ENCODE measurements at regions not wholly inside any gene's neighbourhood (a gene's known extent, or its start where the extent isn't known, plus 50 kb on each side); places are given as distances from the start of the nearest gene placed in this dataset.

DNA sequence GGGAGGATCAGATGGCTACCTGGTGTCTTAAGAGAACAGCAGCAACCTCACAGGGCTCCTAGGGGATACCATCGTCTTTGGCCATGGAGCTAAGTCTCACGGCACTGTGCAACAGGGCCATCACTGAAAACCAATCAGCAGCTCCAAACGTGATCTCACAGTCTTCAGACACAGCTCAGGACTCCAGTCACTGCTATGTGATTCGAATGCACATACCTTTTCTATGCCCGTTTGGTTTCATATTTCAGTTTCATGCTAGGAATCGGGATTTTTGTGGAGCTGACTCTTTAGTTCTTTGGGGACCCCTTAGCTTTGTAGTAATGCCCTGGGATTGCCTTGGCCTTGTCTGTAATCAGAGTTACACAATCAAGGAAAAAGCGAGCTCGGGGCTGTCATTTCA is 162.8 kb upstream of the CDH11 start:
- H3K4me2 ChIP-seq (ENCODE audit: low read length) = no peak overlapping the region
- no peak for TF ChIP-seq EZH2phosphoT487 (IDR thresholded peaks at IDR 0.05; ENCODE audit: borderline replicate concordance, low read length)
- TF ChIP-seq, protein P1, sequence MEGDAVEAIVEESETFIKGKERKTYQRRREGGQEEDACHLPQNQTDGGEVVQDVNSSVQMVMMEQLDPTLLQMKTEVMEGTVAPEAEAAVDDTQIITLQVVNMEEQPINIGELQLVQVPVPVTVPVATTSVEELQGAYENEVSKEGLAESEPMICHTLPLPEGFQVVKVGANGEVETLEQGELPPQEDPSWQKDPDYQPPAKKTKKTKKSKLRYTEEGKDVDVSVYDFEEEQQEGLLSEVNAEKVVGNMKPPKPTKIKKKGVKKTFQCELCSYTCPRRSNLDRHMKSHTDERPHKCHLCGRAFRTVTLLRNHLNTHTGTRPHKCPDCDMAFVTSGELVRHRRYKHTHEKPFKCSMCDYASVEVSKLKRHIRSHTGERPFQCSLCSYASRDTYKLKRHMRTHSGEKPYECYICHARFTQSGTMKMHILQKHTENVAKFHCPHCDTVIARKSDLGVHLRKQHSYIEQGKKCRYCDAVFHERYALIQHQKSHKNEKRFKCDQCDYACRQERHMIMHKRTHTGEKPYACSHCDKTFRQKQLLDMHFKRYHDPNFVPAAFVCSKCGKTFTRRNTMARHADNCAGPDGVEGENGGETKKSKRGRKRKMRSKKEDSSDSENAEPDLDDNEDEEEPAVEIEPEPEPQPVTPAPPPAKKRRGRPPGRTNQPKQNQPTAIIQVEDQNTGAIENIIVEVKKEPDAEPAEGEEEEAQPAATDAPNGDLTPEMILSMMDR (IDR thresholded peaks at IDR 0.05; ENCODE audit: low read depth, low read length, poor library complexity, severe bottlenecking) = no peak

DNA sequence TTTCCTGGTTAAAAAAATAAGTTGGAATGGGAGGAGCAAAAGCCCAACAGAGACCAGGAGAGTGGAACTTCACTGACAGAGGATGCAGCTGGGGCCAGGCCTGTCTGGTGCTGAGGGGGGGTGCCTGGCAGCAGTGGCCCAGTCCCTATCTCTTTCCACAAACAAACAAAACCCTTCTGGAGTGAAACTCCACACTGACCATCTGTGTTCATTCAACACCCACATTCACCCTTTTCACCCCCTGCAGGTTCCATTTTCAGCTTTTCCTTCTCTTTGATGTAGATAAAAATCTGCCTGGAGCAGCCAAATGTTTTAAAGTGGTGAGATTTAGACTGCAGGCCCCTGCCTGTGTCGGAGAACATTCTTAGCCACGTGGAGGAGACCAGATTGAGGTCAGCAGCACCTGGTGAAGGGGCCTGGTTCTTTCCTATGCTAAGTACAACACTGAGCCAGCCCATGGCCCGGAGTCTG is 161.4 kb upstream of the CDH11 start:
- no peaks in the 10 kb centered on the region for H3K9me3 ChIP-seq (ENCODE audit: control insufficient read depth, insufficient read depth, low read length)
- H4K20me1 ChIP-seq (ENCODE audit: control insufficient read depth, insufficient read depth, low read depth, low read length) = no peaks in the 10 kb centered on the region
- no peaks in the 10 kb centered on the region for H3K9me2 ChIP-seq (replicated peaks; ENCODE audit: control insufficient read depth, low read length)
- H3K27me3 ChIP-seq (ENCODE audit: control insufficient read depth, low read length) = no peaks in the 10 kb centered on the region
- no peaks in the 10 kb centered on the region for H3K79me2 ChIP-seq (ENCODE audit: control insufficient read depth, low read length)
- no peaks in the 10 kb centered on the region for H3K36me3 ChIP-seq (ENCODE audit: control insufficient read depth, low read length)
- no peak overlapping the region for H3K27ac ChIP-seq (ENCODE audit: low read depth, low read length)
- no peak for TF ChIP-seq EZH2phosphoT487 (IDR thresholded peaks at IDR 0.05; ENCODE audit: borderline replicate concordance, low read length)
- TF ChIP-seq, protein P1 (IDR thresholded peaks at IDR 0.05; ENCODE audit: low read depth, low read length, poor library complexity, severe bottlenecking) = no peak
- no peaks in the 10 kb centered on the region for H3K4me1 ChIP-seq (ENCODE audit: control insufficient read depth, low read length)
- no peak overlapping the region for H3K4me3 ChIP-seq (ENCODE audit: low read length)
- no peak overlapping the region for H3K4me2 ChIP-seq (ENCODE audit: low read length)
- H3F3A ChIP-seq (ENCODE audit: control insufficient read depth, insufficient read depth) = no peaks in the 10 kb centered on the region

More for the DNA sequence above, 162.8 kb upstream of the CDH11 start:
- Histone ChIP-seq H3K4me3 (ENCODE audit: low read length) (no peak overlapping the region), H3K27me3 (ENCODE audit: control insufficient read depth, low read length) (no peaks in the 10 kb centered on the region), H3K79me2 (ENCODE audit: control insufficient read depth, low read length) (no peaks in the 10 kb centered on the region), H3K9me3 (ENCODE audit: control insufficient read depth, insufficient read depth, low read length) (no peaks in the 10 kb centered on the region), H4K20me1 (ENCODE audit: control insufficient read depth, insufficient read depth, low read depth, low read length) (no peaks in the 10 kb centered on the region), H3K36me3 (ENCODE audit: control insufficient read depth, low read length) (no peaks in the 10 kb centered on the region), H3K27ac (ENCODE audit: low read depth, low read length) (no peak overlapping the region), H3K9me2 (replicated peaks; ENCODE audit: control insufficient read depth, low read length) (no peaks in the 10 kb centered on the region), H3F3A (ENCODE audit: control insufficient read depth, insufficient read depth) (no peaks in the 10 kb centered on the region), H3K4me1 (ENCODE audit: control insufficient read depth, low read length) (no peaks in the 10 kb centered on the region)

DNA sequence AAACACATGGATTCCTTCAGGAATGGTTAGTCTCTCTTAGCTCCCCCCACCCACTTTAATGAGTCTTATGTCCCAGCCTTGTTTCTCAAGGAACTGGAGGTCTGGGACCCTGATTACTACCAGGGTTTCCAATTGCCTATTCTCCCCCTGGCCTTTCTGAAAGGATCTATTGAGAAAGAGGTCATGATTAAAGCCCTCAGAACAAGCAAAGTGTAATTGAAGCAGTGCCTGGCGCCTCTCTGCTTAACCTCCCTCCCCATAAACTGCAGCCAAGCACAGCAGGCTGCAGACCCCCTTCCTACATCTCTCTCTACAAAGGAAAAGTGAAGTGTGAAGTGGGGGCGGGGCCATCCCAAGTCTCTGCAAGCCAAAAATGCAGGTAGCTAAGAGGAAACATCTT is 159.7 kb upstream of the CDH11 start:
- no peaks in the 10 kb centered on the region for H4K20me1 ChIP-seq (ENCODE audit: control insufficient read depth, insufficient read depth, low read depth, low read length)
- H3K9me3 ChIP-seq (ENCODE audit: control insufficient read depth, insufficient read depth, low read length) = no peaks in the 10 kb centered on the region
- no peaks in the 10 kb centered on the region for H3K9me2 ChIP-seq (replicated peaks; ENCODE audit: control insufficient read depth, low read length)
- H3K79me2 ChIP-seq (ENCODE audit: control insufficient read depth, low read length) = no peaks in the 10 kb centered on the region
- no peaks in the 10 kb centered on the region for H3K27me3 ChIP-seq (ENCODE audit: control insufficient read depth, low read length)
- H3K27ac ChIP-seq (ENCODE audit: low read depth, low read length) = no peak overlapping the region
- H3K4me1 ChIP-seq (ENCODE audit: control insufficient read depth, low read length) = no peaks in the 10 kb centered on the region
- H3F3A ChIP-seq (ENCODE audit: control insufficient read depth, insufficient read depth) = no peaks in the 10 kb centered on the region
- H3K4me3 ChIP-seq (ENCODE audit: low read length) = no peak overlapping the region
- H3K36me3 ChIP-seq (ENCODE audit: control insufficient read depth, low read length) = no peaks in the 10 kb centered on the region
- no peak overlapping the region for H3K4me2 ChIP-seq (ENCODE audit: low read length)
- no peak for TF ChIP-seq EZH2phosphoT487 (IDR thresholded peaks at IDR 0.05; ENCODE audit: borderline replicate concordance, low read length)
- TF ChIP-seq, protein P1 (IDR thresholded peaks at IDR 0.05; ENCODE audit: low read depth, low read length, poor library complexity, severe bottlenecking) = no peak

Measured in DOHH2 (cell line).